AG10803 (cell line): ENCODE measurements at regions not wholly inside any gene's neighbourhood (a gene's known extent, or its start where the extent isn't known, plus 50 kb on each side); places are given as distances from the start of the nearest gene placed in this dataset.

Experiments used
- DNase-seq: peaks from one replicate; pipeline ENCODE4 v3.0.0; 2010; ENCODE audit warnings: low read depth
- H3K4me3 ChIP-seq: 2 replicates; pipeline ENCODE4 v1.5.1; 2011; ENCODE audit warnings: mild to moderate bottlenecking, low read length, control low read depth
- CTCF ChIP-seq: conservative IDR thresholded peaks from 2 replicates; pipeline ENCODE4 v1.5.1; 2011; ENCODE audit warnings: mild to moderate bottlenecking, low read length, control low read depth, inconsistent platforms

GRCh38 chr11:134675983-134676382, 263.9 kb upstream of the B3GAT1 start:
- no peak for DNase-seq
- no peak overlapping the region for H3K4me3 ChIP-seq
- TF ChIP-seq CTCF: no peak

- H3K4me3 ChIP-seq: no peak overlapping the region
- no peak for TF ChIP-seq CTCF
- no peak for DNase-seq
Observed at GRCh38 chr11:134674974-134675373, 262.9 kb upstream of the B3GAT1 start.

GRCh38 chr11:134670961-134671370, 258.9 kb upstream of the B3GAT1 start:
- DNase-seq: no peak
- TF ChIP-seq CTCF: no peak
- no peak overlapping the region for H3K4me3 ChIP-seq

- no peak for TF ChIP-seq CTCF
- no peak for DNase-seq
- H3K4me3 ChIP-seq: no peak overlapping the region
Observed at GRCh38 chr11:134670247-134670782, 258.3 kb upstream of the B3GAT1 start.

- no peak for TF ChIP-seq CTCF
- no peak for DNase-seq
- H3K4me3 ChIP-seq: no peak overlapping the region
Observed at GRCh38 chr11:134669796-134670195, 257.8 kb upstream of the B3GAT1 start.

GRCh38 chr11:134668796-134669195, 256.8 kb upstream of the B3GAT1 start:
- no peak for DNase-seq
- H3K4me3 ChIP-seq: no peak overlapping the region
- no peak for TF ChIP-seq CTCF

GRCh38 chr11:134668076-134668475, 256.0 kb upstream of the B3GAT1 start:
- no peak overlapping the region for H3K4me3 ChIP-seq
- TF ChIP-seq CTCF: no peak
- no peak for DNase-seq
